ENCODE measurements at regions not wholly inside any gene's neighbourhood (a gene's known extent, or its start where the extent isn't known, plus 50 kb on each side); places are given as distances from the start of the nearest gene placed in this dataset.

- no peak for TF ChIP-seq IKZF2 (IDR thresholded peaks at IDR 0.05)
Measured at GRCh38 chr12:28874758-28875157, 274.3 kb upstream of the FAR2 start (continued).

- Histone ChIP-seq H2AFZ (ENCODE audit: control insufficient read depth, low read depth, low read length) (no peak overlapping the region), H3K4me3 (no peak overlapping the region), H3K36me3 (ENCODE audit: control insufficient read depth in 2 of 2, insufficient read depth in 2 of 2, low read length in 1 of 2) (no peaks in the 10 kb centered on the region), H3K27ac (ENCODE audit: control insufficient read depth, insufficient read depth) (no peak overlapping the region), H3K79me2 (ENCODE audit: control insufficient read depth, insufficient read depth, low read length) (no peaks in the 10 kb centered on the region), H3K9ac (ENCODE audit: control insufficient read depth, insufficient read depth, low read length) (no peak overlapping the region), H4K20me1 (ENCODE audit: control insufficient read depth, insufficient read depth) (no peaks in the 10 kb centered on the region), H3K4me1 (ENCODE audit: control insufficient read depth, insufficient read depth, low read length) (no peaks in the 10 kb centered on the region), H3K9me3 (replicated peaks; ENCODE audit: control insufficient read depth, insufficient read depth, low read length) (no peaks in the 10 kb centered on the region), H3K4me2 (ENCODE audit: control insufficient read depth, insufficient read depth) (no peak overlapping the region), H3K27me3 (replicated peaks in 1 of 2; ENCODE audit: control insufficient read depth in 2 of 2, insufficient read depth in 2 of 2, low read length in 1 of 2) (no peaks in the 10 kb centered on the region)
- 8% methylated on average over 4 of the region's 4 CpGs for WGBS (ENCODE audit: insufficient coverage, insufficient replicate concordance, low lambda C conversion rate, missing lambda C conversion rate)
- in situ Hi-C loops (cut with MboI) (loop anchor here (5.0 kb wide), 1 partner anchor 1144 kb away; no protein-coding TSS in a partner anchor), intact Hi-C loops (cut with micrococcal nuclease; ENCODE audit: unreplicated experiment) (no loop called here)
- CTCF ChIA-PET = interaction anchor here (1.1 kb wide), 1 partner anchor 195 kb away, joined by 3 read pairs; no protein-coding TSS in a partner anchor
- FAIRE-seq (no peak), DNase-seq (ENCODE audit: low read depth, low spot score) (no peak), ATAC-seq (no peak)
- no TSS peak for BruUV-seq (replicated peaks)
- POLR2A ChIA-PET = no interaction called here
- TF ChIP-seq BCLAF1 (IDR thresholded peaks at IDR 0.05) (no peak), PAX8 (IDR thresholded peaks at IDR 0.05) (no peak), CTCF (IDR thresholded peaks at IDR 0.05 in 2 of 3, conservative IDR thresholded peaks at IDR 0.05 in 1 of 3; ENCODE audit: control insufficient read depth in 2 of 3, extremely low read depth in 1 of 3, insufficient read depth in 1 of 3, low read depth in 3 of 3, low read length in 3 of 3) (peak; percentile 4 to 23 (median 7); a peak in 2 of 6 replicates), SREBF1 (IDR thresholded peaks at IDR 0.05; ENCODE audit: low read length) (no peak)
- SMC1A ChIA-PET (ENCODE audit: uncharacterized antibody, unreplicated experiment) = no interaction called here
- RAD21 ChIA-PET (ENCODE audit: unreplicated experiment) = no interaction called here
Measured at GRCh38 chr12:28876196-28876798, 272.8 kb upstream of the FAR2 start.
